ENCODE measurements at regions not wholly inside any gene's neighbourhood (a gene's known extent, or its start where the extent isn't known, plus 50 kb on each side); places are given as distances from the start of the nearest gene placed in this dataset.
"Not testable (repeated sequence)": the region's sequence is repeated elsewhere in the genome, so short reads cannot be mapped to it uniquely, and the experiment has no call there.

- DNase-seq (ENCODE audit: low read depth): no peak
- no peak for TF ChIP-seq CTCF (IDR thresholded peaks at IDR 0.05; ENCODE audit: insufficient read depth, low read depth, low read length)
- H3K4me3 ChIP-seq (ENCODE audit: low read depth, low read length): no peak overlapping the region
Observed at GRCh38 chr5:6289239-6289638, 89.1 kb downstream of the MED10 start.

GRCh38 chr5:6287176-6287575 is 91.2 kb downstream of the MED10 start:
- H3K4me3 ChIP-seq (ENCODE audit: low read depth, low read length): no peak overlapping the region
- no peak for TF ChIP-seq CTCF (IDR thresholded peaks at IDR 0.05; ENCODE audit: insufficient read depth, low read depth, low read length)
- no peak for DNase-seq (ENCODE audit: low read depth)

- TF ChIP-seq CTCF (IDR thresholded peaks at IDR 0.05; ENCODE audit: insufficient read depth, low read depth, low read length): no peak
- DNase-seq (ENCODE audit: low read depth): no peak
- no peak overlapping the region for H3K4me3 ChIP-seq (ENCODE audit: low read depth, low read length)
Observed at GRCh38 chr5:6286404-6286803, 91.9 kb downstream of the MED10 start.

GRCh38 chr5:6284491-6284890 is 93.9 kb downstream of the MED10 start:
- not testable (repeated sequence) for DNase-seq (ENCODE audit: low read depth); H3K4me3 ChIP-seq (ENCODE audit: low read depth, low read length)

GRCh38 chr5:6282352-6282751 is 96.0 kb downstream of the MED10 start:
- no peak for TF ChIP-seq CTCF (IDR thresholded peaks at IDR 0.05; ENCODE audit: insufficient read depth, low read depth, low read length)
- DNase-seq (ENCODE audit: low read depth): no peak
- H3K4me3 ChIP-seq (ENCODE audit: low read depth, low read length): no peak overlapping the region

GRCh38 chr5:6281818-6282217 is 96.5 kb downstream of the MED10 start:
- H3K4me3 ChIP-seq (ENCODE audit: low read depth, low read length): no peak overlapping the region
- TF ChIP-seq CTCF (IDR thresholded peaks at IDR 0.05; ENCODE audit: insufficient read depth, low read depth, low read length): no peak
- no peak for DNase-seq (ENCODE audit: low read depth)

- TF ChIP-seq CTCF (IDR thresholded peaks at IDR 0.05; ENCODE audit: insufficient read depth, low read depth, low read length): no peak
- DNase-seq (ENCODE audit: low read depth): no peak
- no peak overlapping the region for H3K4me3 ChIP-seq (ENCODE audit: low read depth, low read length)
Observed at GRCh38 chr5:6280425-6281100, 97.8 kb downstream of the MED10 start.

Data from fibroblast of villous mesenchyme (primary cell).